GM12892 (cell line): ENCODE measurements at regions not wholly inside any gene's neighbourhood (a gene's known extent, or its start where the extent isn't known, plus 50 kb on each side); places are given as distances from the start of the nearest gene placed in this dataset.

Source experiments
- POLR2A ChIP-seq: IDR thresholded peaks from 2 replicates; pipeline ENCODE4 v1.6.1; 2011; ENCODE audit warnings: low read depth, low read length, control low read depth
- TAF1 ChIP-seq: IDR thresholded peaks from 2 replicates; pipeline ENCODE4 v1.6.1; 2011; ENCODE audit warnings: low read depth, mild to moderate bottlenecking, control low read depth, low read length, borderline replicate concordance

GRCh38 chr5:17399931-17400330, 98.1 kb upstream of the TAF11L2 start:
- no peak for TF ChIP-seq POLR2A
- no peak for TF ChIP-seq TAF1
